ENCODE measurements at regions not wholly inside any gene's neighbourhood (a gene's known extent, or its start where the extent isn't known, plus 50 kb on each side); places are given as distances from the start of the nearest gene placed in this dataset.

DNA sequence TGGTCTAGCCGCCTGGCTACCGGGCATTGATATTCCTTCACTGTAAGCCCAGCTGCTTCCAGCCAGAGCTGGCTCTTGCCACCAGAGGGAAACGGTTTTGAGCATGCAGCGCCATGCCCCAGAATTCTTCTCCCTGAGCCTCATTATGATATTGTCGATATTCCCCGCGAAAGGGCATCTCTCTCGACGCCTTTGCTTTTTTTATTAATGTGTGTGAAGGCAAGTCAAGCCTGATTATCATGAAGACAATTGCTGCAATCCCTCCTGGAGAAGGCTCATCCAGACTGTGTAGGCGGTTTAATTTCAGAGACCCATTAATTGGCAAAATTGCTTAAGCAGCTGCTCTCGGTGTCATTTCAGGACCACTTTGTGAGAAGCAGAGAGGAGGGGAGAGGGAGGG is 321.2 kb upstream of the TLE3 start:
- no peak for DNase-seq

DNA sequence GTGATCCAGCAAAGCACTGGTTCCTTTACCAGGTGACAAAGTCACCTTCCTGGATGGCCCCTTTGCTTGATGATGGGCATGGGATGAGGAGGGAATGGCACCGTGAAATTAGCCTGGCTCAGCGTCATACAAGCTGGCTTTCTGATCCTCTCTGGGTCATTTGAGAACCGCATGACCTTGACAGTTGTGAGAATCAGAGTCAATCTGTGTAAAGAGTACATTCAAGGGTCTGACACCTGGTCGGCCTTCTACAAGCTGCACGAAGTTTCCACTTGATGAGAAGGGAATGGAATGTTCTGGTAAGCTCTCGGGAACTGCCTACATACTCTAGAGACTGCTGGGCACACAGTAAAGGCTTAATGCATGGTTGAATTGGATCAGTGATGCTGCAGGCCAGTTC is 319.8 kb upstream of the TLE3 start:
- DNase-seq = no peak

- DNase-seq = no peak
Observed at GRCh38 chr15:70416829-70417228, 319.1 kb upstream of the TLE3 start.

- no peak for DNase-seq
Observed at GRCh38 chr15:70415398-70415797, 317.7 kb upstream of the TLE3 start.

GRCh38 chr15:70414626-70415025 is 316.9 kb upstream of the TLE3 start:
- no peak for DNase-seq

GRCh38 chr15:70412794-70413193 is 315.1 kb upstream of the TLE3 start:
- peak; percentile 80 for DNase-seq

GRCh38 chr15:70411143-70411863 is 313.6 kb upstream of the TLE3 start:
- no peak for DNase-seq

DNA sequence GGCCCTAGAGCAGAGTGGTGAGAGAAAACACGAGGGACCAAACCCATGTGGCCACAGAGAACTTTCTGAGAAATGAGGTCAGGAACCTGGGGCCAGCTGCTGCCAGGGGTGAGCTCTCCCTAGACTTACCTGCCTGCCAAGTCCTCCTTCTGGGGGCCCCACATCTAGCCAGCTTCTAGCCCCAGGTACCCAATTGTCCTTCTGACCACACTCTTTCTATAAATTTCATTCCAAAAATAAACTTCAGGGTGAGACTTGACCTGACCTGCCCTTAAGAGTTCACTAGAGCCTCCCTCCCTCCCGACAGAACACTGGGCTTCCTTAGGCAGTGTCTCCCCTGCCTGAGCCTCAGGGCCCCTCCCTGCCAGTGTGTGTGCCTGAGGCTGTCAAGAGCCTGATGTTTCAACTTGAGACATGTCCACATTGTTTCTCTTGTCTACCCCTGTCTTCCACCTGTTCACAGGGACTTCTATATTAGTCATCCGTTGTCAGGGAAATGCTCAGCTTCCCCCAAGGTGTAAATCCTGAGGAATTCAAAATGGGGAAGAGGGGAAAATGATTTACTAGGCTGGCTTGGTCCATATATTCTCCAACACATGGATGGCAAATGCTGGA is 312.8 kb upstream of the TLE3 start:
- no peak for DNase-seq

- no peak for DNase-seq
Observed at GRCh38 chr15:70409388-70409787, 311.7 kb upstream of the TLE3 start.

DNA sequence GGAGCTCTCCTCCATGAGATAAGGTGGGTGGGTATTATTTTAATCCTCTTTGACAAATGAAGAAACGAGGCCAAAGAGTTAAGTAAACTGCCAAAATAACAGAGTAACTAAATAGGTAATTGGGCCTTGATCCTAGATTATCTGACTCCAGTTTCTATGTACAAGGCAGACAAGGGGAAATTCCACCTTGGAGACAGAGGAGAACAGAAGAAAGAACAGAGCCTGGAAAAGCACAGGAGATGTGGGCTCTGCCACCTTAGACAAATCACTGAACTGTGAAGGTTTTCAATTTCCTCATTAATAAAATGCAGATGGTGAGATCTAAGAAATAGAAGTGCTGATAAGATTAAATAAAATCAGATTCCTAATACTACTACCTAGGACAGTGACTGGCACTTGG is 310.2 kb upstream of the TLE3 start:
- no peak for DNase-seq

DNA sequence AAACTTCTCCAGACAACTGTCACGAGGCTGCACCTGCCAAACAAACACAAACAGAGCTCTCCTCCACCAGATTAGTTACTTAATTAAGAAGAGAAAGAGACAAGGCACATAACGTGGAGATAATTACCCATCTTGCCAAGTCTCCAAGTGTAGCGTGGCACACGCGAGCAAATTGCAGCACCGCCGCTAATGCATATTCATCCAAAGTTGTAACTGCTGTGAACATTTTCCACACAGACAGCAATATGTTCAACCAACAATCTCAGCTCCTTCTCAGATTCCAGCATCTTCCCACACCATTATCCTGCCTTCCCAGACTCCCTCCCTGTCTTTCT is 309.6 kb upstream of the TLE3 start:
- DNase-seq = no peak

DNA sequence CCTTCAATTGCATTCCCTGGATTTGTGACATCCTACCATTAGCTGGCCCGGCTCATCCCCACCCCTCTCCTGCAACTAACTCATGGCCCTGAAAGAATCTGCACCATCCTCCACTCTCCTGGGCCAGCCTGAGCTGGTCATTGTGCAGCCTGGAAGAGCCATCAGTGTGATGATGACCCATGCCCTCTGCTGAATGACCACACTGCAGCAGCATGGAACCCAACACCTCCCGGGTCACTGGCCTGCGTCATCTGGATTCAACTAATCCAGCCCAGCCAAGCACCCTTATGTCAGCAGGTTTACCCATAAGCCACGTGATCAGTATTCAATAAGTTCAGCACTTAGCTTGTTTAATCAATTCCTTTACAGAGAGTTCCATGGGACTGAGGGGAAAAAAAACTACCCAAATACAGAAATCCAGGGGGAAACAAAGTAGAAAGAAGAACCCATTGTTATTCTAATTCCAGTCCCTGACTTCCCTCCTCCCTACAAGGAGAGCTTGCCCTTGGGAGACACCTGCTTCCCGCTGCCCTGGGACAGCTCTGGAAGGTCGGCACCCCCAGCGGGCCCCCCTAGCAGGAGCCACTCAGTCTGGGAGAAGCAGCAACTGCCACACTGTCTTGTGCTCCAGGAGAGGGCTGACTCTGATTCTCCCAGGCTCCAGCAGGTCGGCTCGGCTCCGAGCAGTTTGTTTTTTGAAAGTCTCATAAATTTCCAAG is 309.1 kb upstream of the TLE3 start:
- no peak for DNase-seq

DNA sequence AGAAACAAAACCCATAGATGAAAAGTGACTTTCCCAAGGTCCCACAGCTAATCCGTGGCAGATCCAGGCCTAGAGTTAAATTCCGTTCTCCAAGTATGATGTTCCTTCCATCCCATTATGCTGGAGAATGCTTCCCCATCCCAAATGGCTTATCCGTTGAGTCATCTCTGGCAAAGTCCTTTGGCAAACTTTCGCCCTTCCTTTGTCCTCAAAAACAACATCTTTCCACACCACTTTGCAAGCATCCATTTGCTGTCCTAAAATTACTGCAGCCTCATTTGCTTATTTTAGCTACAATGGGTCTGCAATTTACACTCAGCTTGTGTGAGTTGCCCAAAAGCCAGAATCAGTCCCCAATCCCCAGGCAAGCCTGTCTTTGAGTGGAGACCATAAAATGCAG is 304.0 kb upstream of the TLE3 start:
- no peak for DNase-seq

GRCh38 chr15:70400766-70401541 is 303.2 kb upstream of the TLE3 start:
- DNase-seq = no peak

- no peak for DNase-seq
Observed at GRCh38 chr15:70399204-70399603, 301.5 kb upstream of the TLE3 start.

DNA sequence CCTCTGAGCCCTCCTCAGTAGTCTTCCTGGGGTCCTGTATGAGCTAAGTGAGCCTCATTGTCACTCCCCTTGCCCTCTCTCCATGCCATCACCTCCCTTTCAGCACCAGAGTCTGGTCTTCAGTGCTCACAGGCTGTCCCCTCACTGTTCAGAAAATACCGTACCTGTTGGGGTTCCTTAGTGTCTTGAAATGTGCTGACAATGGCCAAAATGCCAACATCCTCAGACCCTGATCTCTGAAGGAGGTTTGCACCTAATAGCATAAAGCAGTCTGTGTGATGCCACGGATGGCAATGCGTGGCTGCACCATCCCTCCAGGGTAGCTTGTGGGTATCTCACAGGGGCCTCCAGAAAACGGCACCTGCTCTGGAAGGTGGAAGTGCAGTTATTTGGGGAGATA is 301.0 kb upstream of the TLE3 start:
- DNase-seq = no peak

GRCh38 chr15:70396807-70397206 is 299.1 kb upstream of the TLE3 start:
- DNase-seq = no peak

DNA sequence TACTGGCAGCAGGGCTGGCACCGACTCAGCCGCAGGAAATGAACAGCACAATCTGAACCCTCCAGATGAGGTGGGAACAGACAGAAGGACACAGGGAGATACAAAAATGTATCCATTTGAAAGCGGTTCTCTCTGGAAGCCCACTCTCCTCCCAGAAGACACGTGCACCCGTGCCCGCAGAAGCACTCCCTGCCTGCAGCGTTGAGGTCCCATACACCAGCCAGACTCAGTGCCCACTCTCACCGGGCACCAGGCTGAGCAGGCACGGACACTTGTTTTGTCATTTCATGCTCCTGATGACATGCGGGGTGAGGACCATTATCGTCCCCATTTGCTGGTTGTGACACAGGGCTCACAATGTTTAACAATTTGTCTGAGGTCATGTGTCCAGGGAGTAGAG is 297.4 kb upstream of the TLE3 start:
- DNase-seq = no peak

GRCh38 chr15:70390723-70391122 is 293.0 kb upstream of the TLE3 start:
- DNase-seq = no peak

GRCh38 chr15:70387993-70388392 is 290.3 kb upstream of the TLE3 start:
- DNase-seq = no peak

GRCh38 chr15:70387081-70387480 is 289.4 kb upstream of the TLE3 start:
- DNase-seq = no peak

GRCh38 chr15:70385711-70386110 is 288.0 kb upstream of the TLE3 start:
- no peak for DNase-seq

GRCh38 chr15:70385052-70385451 is 287.3 kb upstream of the TLE3 start:
- DNase-seq = no peak

DNA sequence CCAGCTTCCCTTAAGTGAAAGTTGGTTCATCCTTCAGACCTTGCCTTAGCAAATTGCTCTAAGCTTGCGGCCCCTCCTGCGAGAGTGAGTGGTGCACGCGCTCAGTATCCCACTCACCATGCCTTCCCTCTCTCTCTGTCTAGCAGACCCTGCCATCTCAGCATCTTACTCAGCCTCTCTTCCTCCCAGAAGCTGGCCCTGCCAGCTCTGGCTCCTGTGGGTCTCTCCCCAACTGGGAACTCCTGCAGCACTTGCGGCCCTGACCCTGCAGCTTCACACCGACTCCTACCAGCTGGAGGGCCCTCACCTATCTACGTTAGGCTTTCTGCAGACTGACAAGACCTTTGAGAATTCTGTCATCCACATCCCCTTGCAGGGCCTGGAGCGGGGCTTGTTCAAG is 286.1 kb upstream of the TLE3 start:
- no peak for DNase-seq
